OCI-LY1 (cell line): ENCODE measurements at regions not wholly inside any gene's neighbourhood (a gene's known extent, or its start where the extent isn't known, plus 50 kb on each side); places are given as distances from the start of the nearest gene placed in this dataset.

Experiments
- CTCF ChIP-seq: fragments of 200-600 bp; sonication (generic), shearing (Covaris generic); IDR thresholded peaks from 2 replicates; pipeline ENCODE4 v1.5.1; 2017; ENCODE audit warnings: mild to moderate bottlenecking, antibody characterized with exemption, low read length, moderate library complexity, mixed read lengths
- EZH2 ChIP-seq: fragments of 200-600 bp; sonication (generic), shearing (Covaris generic); IDR thresholded peaks from 2 replicates; pipeline ENCODE4 v1.8.0; 2017; ENCODE audit warnings: borderline replicate concordance, mixed run types, mild to moderate bottlenecking, antibody characterized with exemption, low read length, moderate library complexity, mixed read lengths

DNA sequence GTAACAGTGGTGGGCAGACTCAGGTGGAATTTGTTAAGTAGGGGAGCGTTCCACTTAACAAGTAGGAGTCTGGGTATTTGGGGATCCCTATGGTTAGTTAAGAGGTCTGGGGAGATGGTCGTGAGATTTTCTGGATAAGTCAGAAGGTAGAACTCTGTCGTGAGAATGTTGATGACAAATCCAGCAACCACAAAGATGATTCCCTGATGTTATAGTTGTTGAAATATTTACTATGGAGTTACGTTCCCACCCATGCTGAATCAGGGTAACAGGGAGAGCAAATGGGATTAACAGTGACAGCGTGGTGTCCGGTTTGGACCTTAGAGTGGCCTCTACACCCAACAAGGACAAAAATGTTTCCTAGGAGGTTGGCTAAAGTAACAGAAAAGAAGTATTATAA, 110.8 kb downstream of the MFSD1 start:
- TF ChIP-seq EZH2 (no peak), CTCF (no peak; the same call in 1 of the 2 replicates)
